Lower leg skin (tissue), 3 donors: ENCODE measurements at regions not wholly inside any gene's neighbourhood (a gene's known extent, or its start where the extent isn't known, plus 50 kb on each side); places are given as distances from the start of the nearest gene placed in this dataset.

Source experiments
- POLR2A ChIP-seq, 2 donors: fragments of 450-650 bp; IDR thresholded peaks; one replicate each; pipeline ENCODE4 v1.6.1; 2016 to 2017; ENCODE audit warnings: antibody characterized with exemption in 2 of 2, mild to moderate bottlenecking in 1 of 2, moderate library complexity in 1 of 2
- TF ChIP-seq, protein P1 (sequence below), 3 donors: fragments of 450-650 bp; IDR thresholded peaks; one replicate each; pipeline ENCODE4 v1.5.1; 2016; ENCODE audit warnings: antibody characterized with exemption in 3 of 3, mild to moderate bottlenecking in 3 of 3, moderate library complexity in 2 of 3

GRCh38 chr18:56100090-56100722, 512.2 kb upstream of the TCF4 start:
- TF ChIP-seq, protein P1, sequence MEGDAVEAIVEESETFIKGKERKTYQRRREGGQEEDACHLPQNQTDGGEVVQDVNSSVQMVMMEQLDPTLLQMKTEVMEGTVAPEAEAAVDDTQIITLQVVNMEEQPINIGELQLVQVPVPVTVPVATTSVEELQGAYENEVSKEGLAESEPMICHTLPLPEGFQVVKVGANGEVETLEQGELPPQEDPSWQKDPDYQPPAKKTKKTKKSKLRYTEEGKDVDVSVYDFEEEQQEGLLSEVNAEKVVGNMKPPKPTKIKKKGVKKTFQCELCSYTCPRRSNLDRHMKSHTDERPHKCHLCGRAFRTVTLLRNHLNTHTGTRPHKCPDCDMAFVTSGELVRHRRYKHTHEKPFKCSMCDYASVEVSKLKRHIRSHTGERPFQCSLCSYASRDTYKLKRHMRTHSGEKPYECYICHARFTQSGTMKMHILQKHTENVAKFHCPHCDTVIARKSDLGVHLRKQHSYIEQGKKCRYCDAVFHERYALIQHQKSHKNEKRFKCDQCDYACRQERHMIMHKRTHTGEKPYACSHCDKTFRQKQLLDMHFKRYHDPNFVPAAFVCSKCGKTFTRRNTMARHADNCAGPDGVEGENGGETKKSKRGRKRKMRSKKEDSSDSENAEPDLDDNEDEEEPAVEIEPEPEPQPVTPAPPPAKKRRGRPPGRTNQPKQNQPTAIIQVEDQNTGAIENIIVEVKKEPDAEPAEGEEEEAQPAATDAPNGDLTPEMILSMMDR (IDR thresholded peaks at IDR 0.05), result no peak
- TF ChIP-seq POLR2A (IDR thresholded peaks at IDR 0.05), result no peak
